Coronary artery (tissue), 2 donors: ENCODE measurements at regions not wholly inside any gene's neighbourhood (a gene's known extent, or its start where the extent isn't known, plus 50 kb on each side); places are given as distances from the start of the nearest gene placed in this dataset.

Experiments used
- DNase-seq: peaks from one replicate; pipeline ENCODE4 v3.0.0-alpha.2; 2017; ENCODE audit warnings: low spot score
- H3K27ac ChIP-seq, 2 donors: fragments of 200-600 bp; sonication (generic); one replicate each; pipeline ENCODE4 v1.5.1; 2016 to 2019
- H3K4me3 ChIP-seq: fragments of 200-600 bp; sonication (generic); 2 replicates; pipeline ENCODE4 v1.5.1; 2016; ENCODE audit warnings: mild to moderate bottlenecking, moderate library complexity
- TF ChIP-seq, protein P1 (sequence below): fragments of 200-600 bp; sonication (generic); IDR thresholded peaks from one replicate; pipeline ENCODE4 v1.5.1; 2019; ENCODE audit warnings: antibody characterized with exemption

DNA sequence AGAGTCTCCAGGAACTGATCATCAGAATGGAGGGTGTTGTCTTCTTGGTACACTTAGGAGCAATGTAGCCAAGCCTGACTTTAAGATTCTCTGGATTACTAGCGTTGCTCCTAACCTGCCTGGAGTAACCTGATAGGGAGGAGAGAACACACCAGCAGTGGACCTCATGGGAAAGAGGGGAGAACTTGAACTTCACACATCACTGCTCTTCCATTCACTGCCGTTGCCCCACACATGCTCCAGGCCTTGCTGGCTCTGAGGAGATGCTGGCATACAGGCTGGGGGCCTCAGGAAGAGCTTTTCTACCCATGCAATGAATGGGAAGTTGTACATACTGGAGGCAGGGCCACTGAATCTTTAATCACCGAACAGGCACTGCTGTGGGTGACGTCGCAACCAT is 60.3 kb upstream of the ADAMTS16 start:
- Histone ChIP-seq H3K4me3 (no peak overlapping the region), H3K27ac (no peak overlapping the region)
- DNase-seq = no peak
- TF ChIP-seq, protein P1, sequence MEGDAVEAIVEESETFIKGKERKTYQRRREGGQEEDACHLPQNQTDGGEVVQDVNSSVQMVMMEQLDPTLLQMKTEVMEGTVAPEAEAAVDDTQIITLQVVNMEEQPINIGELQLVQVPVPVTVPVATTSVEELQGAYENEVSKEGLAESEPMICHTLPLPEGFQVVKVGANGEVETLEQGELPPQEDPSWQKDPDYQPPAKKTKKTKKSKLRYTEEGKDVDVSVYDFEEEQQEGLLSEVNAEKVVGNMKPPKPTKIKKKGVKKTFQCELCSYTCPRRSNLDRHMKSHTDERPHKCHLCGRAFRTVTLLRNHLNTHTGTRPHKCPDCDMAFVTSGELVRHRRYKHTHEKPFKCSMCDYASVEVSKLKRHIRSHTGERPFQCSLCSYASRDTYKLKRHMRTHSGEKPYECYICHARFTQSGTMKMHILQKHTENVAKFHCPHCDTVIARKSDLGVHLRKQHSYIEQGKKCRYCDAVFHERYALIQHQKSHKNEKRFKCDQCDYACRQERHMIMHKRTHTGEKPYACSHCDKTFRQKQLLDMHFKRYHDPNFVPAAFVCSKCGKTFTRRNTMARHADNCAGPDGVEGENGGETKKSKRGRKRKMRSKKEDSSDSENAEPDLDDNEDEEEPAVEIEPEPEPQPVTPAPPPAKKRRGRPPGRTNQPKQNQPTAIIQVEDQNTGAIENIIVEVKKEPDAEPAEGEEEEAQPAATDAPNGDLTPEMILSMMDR = no peak

- TF ChIP-seq, protein P1 = no peak
- no peak overlapping the region for H3K4me3 ChIP-seq
- no peak for DNase-seq
- no peak overlapping the region for H3K27ac ChIP-seq
These were observed 59.3 kb upstream of the ADAMTS16 start for GRCh38 chr5:5080790-5081189.

- no peak for DNase-seq
- TF ChIP-seq, protein P1 = no peak
- no peak overlapping the region for H3K27ac ChIP-seq
- no peak overlapping the region for H3K4me3 ChIP-seq
These were observed 54.7 kb upstream of the ADAMTS16 start for GRCh38 chr5:5085381-5085780.

DNA sequence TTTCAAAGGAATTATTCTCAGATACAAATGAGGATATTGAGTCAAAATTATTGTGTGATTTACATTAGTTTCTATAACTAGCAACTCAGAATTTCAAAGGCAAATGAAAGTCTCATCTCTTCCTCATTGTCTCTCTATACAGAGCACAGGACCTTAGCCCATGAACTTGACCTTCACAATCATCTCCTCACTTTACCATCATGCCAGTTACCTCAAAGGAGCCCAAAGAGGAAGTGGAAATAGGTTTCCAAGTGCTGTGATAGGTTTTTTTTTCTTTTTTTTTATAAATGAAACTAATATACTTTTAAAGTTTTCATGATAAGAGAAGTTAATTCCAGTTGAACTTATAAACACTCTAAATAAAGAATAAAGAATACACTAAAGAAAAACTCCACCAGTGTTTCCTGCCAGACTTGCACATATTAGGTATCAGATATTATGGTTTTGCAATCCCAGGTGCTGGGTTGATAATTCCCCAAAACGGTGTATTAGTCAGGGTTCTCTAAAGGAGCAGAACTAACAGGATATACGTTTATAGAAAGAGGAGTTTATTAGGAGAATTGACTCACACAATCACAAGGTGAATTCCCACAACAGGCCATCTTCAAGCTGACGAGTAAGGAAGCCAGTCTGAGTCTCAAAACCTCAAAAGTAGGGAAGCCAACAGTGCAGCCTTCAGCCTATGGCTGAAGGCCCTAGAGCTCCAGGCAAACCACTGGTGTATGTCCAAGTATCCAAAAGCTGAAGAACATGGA is 50.1 kb upstream of the ADAMTS16 start:
- Histone ChIP-seq H3K4me3 (no peak overlapping the region), H3K27ac (no peak overlapping the region)
- TF ChIP-seq, protein P1 = no peak
- no peak for DNase-seq
